ENCODE measurements at regions not wholly inside any gene's neighbourhood (a gene's known extent, or its start where the extent isn't known, plus 50 kb on each side); places are given as distances from the start of the nearest gene placed in this dataset.

- TF ChIP-seq, protein P1, sequence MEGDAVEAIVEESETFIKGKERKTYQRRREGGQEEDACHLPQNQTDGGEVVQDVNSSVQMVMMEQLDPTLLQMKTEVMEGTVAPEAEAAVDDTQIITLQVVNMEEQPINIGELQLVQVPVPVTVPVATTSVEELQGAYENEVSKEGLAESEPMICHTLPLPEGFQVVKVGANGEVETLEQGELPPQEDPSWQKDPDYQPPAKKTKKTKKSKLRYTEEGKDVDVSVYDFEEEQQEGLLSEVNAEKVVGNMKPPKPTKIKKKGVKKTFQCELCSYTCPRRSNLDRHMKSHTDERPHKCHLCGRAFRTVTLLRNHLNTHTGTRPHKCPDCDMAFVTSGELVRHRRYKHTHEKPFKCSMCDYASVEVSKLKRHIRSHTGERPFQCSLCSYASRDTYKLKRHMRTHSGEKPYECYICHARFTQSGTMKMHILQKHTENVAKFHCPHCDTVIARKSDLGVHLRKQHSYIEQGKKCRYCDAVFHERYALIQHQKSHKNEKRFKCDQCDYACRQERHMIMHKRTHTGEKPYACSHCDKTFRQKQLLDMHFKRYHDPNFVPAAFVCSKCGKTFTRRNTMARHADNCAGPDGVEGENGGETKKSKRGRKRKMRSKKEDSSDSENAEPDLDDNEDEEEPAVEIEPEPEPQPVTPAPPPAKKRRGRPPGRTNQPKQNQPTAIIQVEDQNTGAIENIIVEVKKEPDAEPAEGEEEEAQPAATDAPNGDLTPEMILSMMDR (CRISPR knock-in tag; IDR thresholded peaks at IDR 0.05) = no peak
- no peak for TF ChIP-seq ZFX (CRISPR knock-in tag; IDR thresholded peaks at IDR 0.05; ENCODE audit: low read depth)
- TF ChIP-seq ZSCAN29 (CRISPR knock-in tag; conservative IDR thresholded peaks at IDR 0.05) = no peak
These were observed 415.1 kb downstream of the TMEM121 start for GRCh38 chr14:105941226-105942166.

Data from HepG2 (cell line).